ENCODE measurements at regions not wholly inside any gene's neighbourhood (a gene's known extent, or its start where the extent isn't known, plus 50 kb on each side); places are given as distances from the start of the nearest gene placed in this dataset.

- H3K4me3 Mint-ChIP-seq = no peak overlapping the region
- DNase-seq (ENCODE audit: low spot score in 2 of 2, unreplicated experiment in 2 of 2) = no peak
- peaks cover 31% of the 10 kb centered on the region for H3K9me3 Mint-ChIP-seq
Measured at GRCh38 chr2:238602223-238602960, 175.7 kb downstream of the ASB1 start.

GRCh38 chr2:238603596-238603995 lies 176.9 kb downstream of the ASB1 start:
- Mint-ChIP-seq H3K36me3 (peaks cover 8% of the 10 kb centered on the region), H3K9me3 (peaks cover 43% of the 10 kb centered on the region), H3K4me1 (peaks cover 12% of the 10 kb centered on the region), H3K27ac (no peak overlapping the region), H3K27me3 (ENCODE audit: low read depth) (peaks cover 4% of the 10 kb centered on the region), H3K4me3 (no peak overlapping the region)
- DNase-seq (ENCODE audit: low spot score in 2 of 2, unreplicated experiment in 2 of 2) = no peak
- no peak for TF ChIP-seq CTCF (IDR thresholded peaks at IDR 0.05; ENCODE audit: unreplicated experiment)

More at GRCh38 chr2:238602223-238602960, 175.7 kb downstream of the ASB1 start:
- Mint-ChIP-seq H3K36me3 (peaks cover 6% of the 10 kb centered on the region), H3K4me1 (peaks cover 23% of the 10 kb centered on the region), H3K27me3 (ENCODE audit: low read depth) (peaks cover 5% of the 10 kb centered on the region), H3K27ac (no peak overlapping the region)
- no peak for TF ChIP-seq CTCF (IDR thresholded peaks at IDR 0.05; ENCODE audit: unreplicated experiment)

GRCh38 chr2:238606311-238606710 lies 179.6 kb downstream of the ASB1 start:
- Mint-ChIP-seq H3K4me1 (peaks cover 9% of the 10 kb centered on the region), H3K4me3 (no peak overlapping the region), H3K27me3 (ENCODE audit: low read depth) (no peaks in the 10 kb centered on the region), H3K36me3 (peaks cover 8% of the 10 kb centered on the region), H3K9me3 (peaks cover 68% of the 10 kb centered on the region), H3K27ac (no peak overlapping the region)
- no peak for DNase-seq (ENCODE audit: low spot score in 2 of 2, unreplicated experiment in 2 of 2)
- TF ChIP-seq CTCF (IDR thresholded peaks at IDR 0.05; ENCODE audit: unreplicated experiment) = no peak

GRCh38 chr2:238613610-238614009 lies 186.9 kb downstream of the ASB1 start:
- peaks cover 44% of the 10 kb centered on the region for H3K9me3 Mint-ChIP-seq
- H3K27me3 Mint-ChIP-seq (ENCODE audit: low read depth) = peaks cover 7% of the 10 kb centered on the region
- H3K27ac Mint-ChIP-seq = no peak overlapping the region
- no peaks in the 10 kb centered on the region for H3K36me3 Mint-ChIP-seq
- TF ChIP-seq CTCF (IDR thresholded peaks at IDR 0.05; ENCODE audit: unreplicated experiment) = no peak
- DNase-seq (ENCODE audit: low spot score in 2 of 2, unreplicated experiment in 2 of 2) = no peak
- no peak overlapping the region for H3K4me3 Mint-ChIP-seq
- H3K4me1 Mint-ChIP-seq = no peaks in the 10 kb centered on the region

- no peak overlapping the region for H3K27ac Mint-ChIP-seq
- H3K36me3 Mint-ChIP-seq = no peaks in the 10 kb centered on the region
- DNase-seq (ENCODE audit: low spot score in 2 of 2, unreplicated experiment in 2 of 2) = no peak
- TF ChIP-seq CTCF (IDR thresholded peaks at IDR 0.05; ENCODE audit: unreplicated experiment) = no peak
- H3K9me3 Mint-ChIP-seq = peaks cover 36% of the 10 kb centered on the region
- peaks cover 7% of the 10 kb centered on the region for H3K27me3 Mint-ChIP-seq (ENCODE audit: low read depth)
- no peaks in the 10 kb centered on the region for H3K4me1 Mint-ChIP-seq
- no peak overlapping the region for H3K4me3 Mint-ChIP-seq
Measured at GRCh38 chr2:238614376-238614775, 187.6 kb downstream of the ASB1 start.
